ENCODE measurements at regions not wholly inside any gene's neighbourhood (a gene's known extent, or its start where the extent isn't known, plus 50 kb on each side); places are given as distances from the start of the nearest gene placed in this dataset.

DNA sequence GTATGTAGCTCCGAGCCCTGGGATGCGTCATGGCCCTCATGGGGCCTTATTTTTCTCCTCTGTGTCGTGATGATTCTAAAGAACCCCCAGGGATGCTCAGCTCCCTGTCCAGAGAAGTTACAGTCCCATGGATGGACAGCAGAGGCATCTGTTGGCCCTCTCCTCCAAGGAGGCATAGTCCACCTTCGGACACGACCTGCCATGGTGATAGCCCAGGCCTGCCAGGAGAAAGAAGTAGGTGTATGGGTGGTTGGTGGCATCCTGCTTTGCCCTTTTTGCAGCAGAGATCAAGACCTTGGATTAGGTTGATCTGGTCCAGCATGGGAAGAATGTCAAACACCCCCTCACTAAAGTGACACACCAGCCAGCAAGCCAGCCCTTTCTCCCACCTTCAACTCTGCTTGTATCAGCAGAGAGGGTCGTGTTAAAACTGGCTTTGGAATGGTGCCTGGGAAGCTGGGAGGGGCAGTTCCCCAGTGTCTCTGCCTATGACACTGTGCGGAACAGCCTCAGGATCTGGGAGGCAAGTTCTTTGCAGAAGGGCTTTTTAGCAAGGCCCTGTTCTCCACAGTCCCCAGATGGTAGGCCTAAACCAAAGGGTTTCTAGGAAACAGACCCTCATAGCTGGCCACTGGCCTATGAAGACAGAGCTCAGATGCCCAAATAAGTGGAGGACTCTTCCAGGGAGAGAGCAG lies 259.9 kb upstream of the RPL38 start:
- TF ChIP-seq, protein P1, sequence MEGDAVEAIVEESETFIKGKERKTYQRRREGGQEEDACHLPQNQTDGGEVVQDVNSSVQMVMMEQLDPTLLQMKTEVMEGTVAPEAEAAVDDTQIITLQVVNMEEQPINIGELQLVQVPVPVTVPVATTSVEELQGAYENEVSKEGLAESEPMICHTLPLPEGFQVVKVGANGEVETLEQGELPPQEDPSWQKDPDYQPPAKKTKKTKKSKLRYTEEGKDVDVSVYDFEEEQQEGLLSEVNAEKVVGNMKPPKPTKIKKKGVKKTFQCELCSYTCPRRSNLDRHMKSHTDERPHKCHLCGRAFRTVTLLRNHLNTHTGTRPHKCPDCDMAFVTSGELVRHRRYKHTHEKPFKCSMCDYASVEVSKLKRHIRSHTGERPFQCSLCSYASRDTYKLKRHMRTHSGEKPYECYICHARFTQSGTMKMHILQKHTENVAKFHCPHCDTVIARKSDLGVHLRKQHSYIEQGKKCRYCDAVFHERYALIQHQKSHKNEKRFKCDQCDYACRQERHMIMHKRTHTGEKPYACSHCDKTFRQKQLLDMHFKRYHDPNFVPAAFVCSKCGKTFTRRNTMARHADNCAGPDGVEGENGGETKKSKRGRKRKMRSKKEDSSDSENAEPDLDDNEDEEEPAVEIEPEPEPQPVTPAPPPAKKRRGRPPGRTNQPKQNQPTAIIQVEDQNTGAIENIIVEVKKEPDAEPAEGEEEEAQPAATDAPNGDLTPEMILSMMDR (conservative IDR thresholded peaks at IDR 0.05 in 1 of 2, IDR thresholded peaks at IDR 0.05 in 1 of 2; ENCODE audit: extremely low read depth in 1 of 2, insufficient read depth in 1 of 2, low read depth in 1 of 2, low read length in 2 of 2), result no peak
- no peak for TF ChIP-seq EZH2 (IDR thresholded peaks at IDR 0.05; ENCODE audit: borderline replicate concordance, low read length)
